Ishikawa (cell line): ENCODE measurements at regions not wholly inside any gene's neighbourhood (a gene's known extent, or its start where the extent isn't known, plus 50 kb on each side); places are given as distances from the start of the nearest gene placed in this dataset.

Experiments used
- CEBPB ChIP-seq: IDR thresholded peaks from 2 replicates; pipeline ENCODE4 v1.6.1; 2012
- CREB1 ChIP-seq: IDR thresholded peaks from 2 replicates; pipeline ENCODE4 v1.6.1; 2012; ENCODE audit warnings: low read depth
- EGR1 ChIP-seq: IDR thresholded peaks from 2 replicates; pipeline ENCODE4 v1.6.1; 2012
- EP300 ChIP-seq: IDR thresholded peaks from 2 replicates; pipeline ENCODE4 v1.6.1; 2012; ENCODE audit warnings: borderline replicate concordance
- NFIC ChIP-seq: IDR thresholded peaks from 2 replicates; pipeline ENCODE4 v1.6.1; 2012
- RAD21 ChIP-seq: IDR thresholded peaks from 2 replicates; pipeline ENCODE4 v1.6.1; 2012; ENCODE audit warnings: low read depth
- TAF1 ChIP-seq: IDR thresholded peaks from 2 replicates; pipeline ENCODE4 v1.6.1; 2012; ENCODE audit warnings: low read depth, mild to moderate bottlenecking
- TCF12 ChIP-seq: IDR thresholded peaks from 2 replicates; pipeline ENCODE4 v1.6.1; 2012; ENCODE audit warnings: low read depth
- YY1 ChIP-seq: IDR thresholded peaks from 2 replicates; pipeline ENCODE4 v1.6.1; 2012; ENCODE audit warnings: low read depth
- TF ChIP-seq, protein P1 (sequence below): IDR thresholded peaks from 2 replicates; pipeline ENCODE4 v1.6.1; 2012
- TF ChIP-seq, protein P2 (sequence below): IDR thresholded peaks from 2 replicates; pipeline ENCODE4 v1.6.1; 2012; ENCODE audit warnings: low read depth, mild to moderate bottlenecking

DNA sequence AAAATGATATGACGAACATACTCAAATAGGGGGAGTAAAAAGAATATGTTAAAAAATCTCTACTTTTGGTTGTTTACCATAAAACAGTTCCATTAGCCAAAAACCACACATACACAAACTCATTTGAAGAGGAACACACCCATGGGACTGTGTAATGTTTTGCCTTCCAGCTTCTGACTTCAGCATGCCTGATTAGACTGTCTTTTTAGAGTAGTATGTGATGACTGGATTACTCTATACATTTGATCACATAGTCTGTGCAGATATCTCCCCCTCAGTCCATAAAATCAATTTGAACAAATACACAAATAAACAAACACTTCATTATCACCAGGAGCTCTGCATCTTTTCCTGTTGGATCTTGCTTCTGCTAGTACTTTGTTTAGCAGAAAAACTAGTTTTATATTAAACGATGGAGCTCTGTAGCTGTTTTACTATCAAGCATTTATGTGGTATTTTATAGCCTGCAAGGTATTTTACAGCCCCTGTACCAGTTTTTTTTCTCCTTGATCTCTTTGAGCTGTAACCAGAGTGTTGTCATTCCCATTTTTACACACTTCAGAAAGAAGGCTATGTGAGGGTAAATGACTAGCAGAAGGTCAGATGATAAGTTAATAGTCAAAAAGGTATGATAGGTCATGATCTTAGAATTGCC lies 866.5 kb upstream of the MAP3K7 start:
- no peak for TF ChIP-seq CEBPB
- no peak for TF ChIP-seq CREB1
- TF ChIP-seq, protein P1, sequence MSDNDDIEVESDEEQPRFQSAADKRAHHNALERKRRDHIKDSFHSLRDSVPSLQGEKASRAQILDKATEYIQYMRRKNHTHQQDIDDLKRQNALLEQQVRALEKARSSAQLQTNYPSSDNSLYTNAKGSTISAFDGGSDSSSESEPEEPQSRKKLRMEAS = no peak
- TF ChIP-seq, protein P2, sequence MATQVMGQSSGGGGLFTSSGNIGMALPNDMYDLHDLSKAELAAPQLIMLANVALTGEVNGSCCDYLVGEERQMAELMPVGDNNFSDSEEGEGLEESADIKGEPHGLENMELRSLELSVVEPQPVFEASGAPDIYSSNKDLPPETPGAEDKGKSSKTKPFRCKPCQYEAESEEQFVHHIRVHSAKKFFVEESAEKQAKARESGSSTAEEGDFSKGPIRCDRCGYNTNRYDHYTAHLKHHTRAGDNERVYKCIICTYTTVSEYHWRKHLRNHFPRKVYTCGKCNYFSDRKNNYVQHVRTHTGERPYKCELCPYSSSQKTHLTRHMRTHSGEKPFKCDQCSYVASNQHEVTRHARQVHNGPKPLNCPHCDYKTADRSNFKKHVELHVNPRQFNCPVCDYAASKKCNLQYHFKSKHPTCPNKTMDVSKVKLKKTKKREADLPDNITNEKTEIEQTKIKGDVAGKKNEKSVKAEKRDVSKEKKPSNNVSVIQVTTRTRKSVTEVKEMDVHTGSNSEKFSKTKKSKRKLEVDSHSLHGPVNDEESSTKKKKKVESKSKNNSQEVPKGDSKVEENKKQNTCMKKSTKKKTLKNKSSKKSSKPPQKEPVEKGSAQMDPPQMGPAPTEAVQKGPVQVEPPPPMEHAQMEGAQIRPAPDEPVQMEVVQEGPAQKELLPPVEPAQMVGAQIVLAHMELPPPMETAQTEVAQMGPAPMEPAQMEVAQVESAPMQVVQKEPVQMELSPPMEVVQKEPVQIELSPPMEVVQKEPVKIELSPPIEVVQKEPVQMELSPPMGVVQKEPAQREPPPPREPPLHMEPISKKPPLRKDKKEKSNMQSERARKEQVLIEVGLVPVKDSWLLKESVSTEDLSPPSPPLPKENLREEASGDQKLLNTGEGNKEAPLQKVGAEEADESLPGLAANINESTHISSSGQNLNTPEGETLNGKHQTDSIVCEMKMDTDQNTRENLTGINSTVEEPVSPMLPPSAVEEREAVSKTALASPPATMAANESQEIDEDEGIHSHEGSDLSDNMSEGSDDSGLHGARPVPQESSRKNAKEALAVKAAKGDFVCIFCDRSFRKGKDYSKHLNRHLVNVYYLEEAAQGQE = no peak
- no peak for TF ChIP-seq EP300
- TF ChIP-seq TAF1 = no peak
- TF ChIP-seq RAD21 = no peak
- no peak for TF ChIP-seq EGR1
- no peak for TF ChIP-seq YY1
- no peak for TF ChIP-seq NFIC
- TF ChIP-seq TCF12 = no peak
